ENCODE measurements at regions not wholly inside any gene's neighbourhood (a gene's known extent, or its start where the extent isn't known, plus 50 kb on each side); places are given as distances from the start of the nearest gene placed in this dataset.

GRCh38 chr16:52787709-52788108, 240.8 kb upstream of the TOX3 start:
- intact Hi-C loops (cut with micrococcal nuclease) = no loop called here
- no peak overlapping the region for H3K4me2 ChIP-seq (ENCODE audit: low read length)
- ChIA-PET CTCF (no interaction called here), POLR2A (ENCODE audit: unreplicated experiment) (no interaction called here)
- H3K9ac ChIP-seq (ENCODE audit: low read length) = no peak overlapping the region
- no peaks in the 10 kb centered on the region for H3K27me3 ChIP-seq (ENCODE audit: low read length)
- H2AFZ ChIP-seq (ENCODE audit: low read length) = no peak overlapping the region
- BruUV-seq (replicated peaks) = no TSS peak
- no peaks in the 10 kb centered on the region for H3K36me3 ChIP-seq (ENCODE audit: low read depth, low read length)
- H3K79me2 ChIP-seq (ENCODE audit: low read length) = no peaks in the 10 kb centered on the region
- H3K9me3 ChIP-seq (ENCODE audit: low read length) = no peaks in the 10 kb centered on the region
- H3K4me1 ChIP-seq (ENCODE audit: insufficient read depth, low read length) = no peaks in the 10 kb centered on the region
- ATAC-seq = no peak
- H3K9me2 ChIP-seq (replicated peaks; ENCODE audit: low read length) = no peaks in the 10 kb centered on the region
- TF ChIP-seq EZH2 (IDR thresholded peaks at IDR 0.05; ENCODE audit: low read length, unreplicated experiment) (no peak), EZH2phosphoT487 (IDR thresholded peaks at IDR 0.05; ENCODE audit: borderline replicate concordance, low read length) (no peak)
- TF ChIP-seq, protein P1, sequence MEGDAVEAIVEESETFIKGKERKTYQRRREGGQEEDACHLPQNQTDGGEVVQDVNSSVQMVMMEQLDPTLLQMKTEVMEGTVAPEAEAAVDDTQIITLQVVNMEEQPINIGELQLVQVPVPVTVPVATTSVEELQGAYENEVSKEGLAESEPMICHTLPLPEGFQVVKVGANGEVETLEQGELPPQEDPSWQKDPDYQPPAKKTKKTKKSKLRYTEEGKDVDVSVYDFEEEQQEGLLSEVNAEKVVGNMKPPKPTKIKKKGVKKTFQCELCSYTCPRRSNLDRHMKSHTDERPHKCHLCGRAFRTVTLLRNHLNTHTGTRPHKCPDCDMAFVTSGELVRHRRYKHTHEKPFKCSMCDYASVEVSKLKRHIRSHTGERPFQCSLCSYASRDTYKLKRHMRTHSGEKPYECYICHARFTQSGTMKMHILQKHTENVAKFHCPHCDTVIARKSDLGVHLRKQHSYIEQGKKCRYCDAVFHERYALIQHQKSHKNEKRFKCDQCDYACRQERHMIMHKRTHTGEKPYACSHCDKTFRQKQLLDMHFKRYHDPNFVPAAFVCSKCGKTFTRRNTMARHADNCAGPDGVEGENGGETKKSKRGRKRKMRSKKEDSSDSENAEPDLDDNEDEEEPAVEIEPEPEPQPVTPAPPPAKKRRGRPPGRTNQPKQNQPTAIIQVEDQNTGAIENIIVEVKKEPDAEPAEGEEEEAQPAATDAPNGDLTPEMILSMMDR (conservative IDR thresholded peaks at IDR 0.05; ENCODE audit: low read depth, low read length) = no peak
- no peak overlapping the region for H3K4me3 ChIP-seq (ENCODE audit: low read length)
- H3F3A ChIP-seq (ENCODE audit: low read length, unreplicated experiment) = no peaks in the 10 kb centered on the region
- DNase-seq = no peak
- H3K27ac ChIP-seq (ENCODE audit: low read length) = no peak overlapping the region
- H4K20me1 ChIP-seq (ENCODE audit: low read length) = no peaks in the 10 kb centered on the region

- CTCF ChIA-PET = no interaction called here
- no TSS peak for BruUV-seq (replicated peaks)
- no peaks in the 10 kb centered on the region for H3K9me3 ChIP-seq (ENCODE audit: low read length)
- H3K27me3 ChIP-seq (ENCODE audit: low read length) = no peaks in the 10 kb centered on the region
- H3K9me2 ChIP-seq (replicated peaks; ENCODE audit: low read length) = no peaks in the 10 kb centered on the region
- no peak overlapping the region for H3K9ac ChIP-seq (ENCODE audit: low read length)
- H3K27ac ChIP-seq (ENCODE audit: low read length) = no peak overlapping the region
- no peaks in the 10 kb centered on the region for H3K79me2 ChIP-seq (ENCODE audit: low read length)
- no peak overlapping the region for H3K4me2 ChIP-seq (ENCODE audit: low read length)
- POLR2A ChIA-PET (ENCODE audit: unreplicated experiment) = no interaction called here
- DNase-seq = no peak
- ATAC-seq = no peak
- no peaks in the 10 kb centered on the region for H3K4me1 ChIP-seq (ENCODE audit: insufficient read depth, low read length)
- no peaks in the 10 kb centered on the region for H3K36me3 ChIP-seq (ENCODE audit: low read depth, low read length)
- TF ChIP-seq, protein P1 (conservative IDR thresholded peaks at IDR 0.05; ENCODE audit: low read depth, low read length) = no peak
- no peak for TF ChIP-seq EZH2 (IDR thresholded peaks at IDR 0.05; ENCODE audit: low read length, unreplicated experiment)
- TF ChIP-seq EZH2phosphoT487 (IDR thresholded peaks at IDR 0.05; ENCODE audit: borderline replicate concordance, low read length) = no peak
- no peaks in the 10 kb centered on the region for H3F3A ChIP-seq (ENCODE audit: low read length, unreplicated experiment)
- H2AFZ ChIP-seq (ENCODE audit: low read length) = no peak overlapping the region
- intact Hi-C loops (cut with micrococcal nuclease) = no loop called here
- no peak overlapping the region for H3K4me3 ChIP-seq (ENCODE audit: low read length)
- no peaks in the 10 kb centered on the region for H4K20me1 ChIP-seq (ENCODE audit: low read length)
Observed at GRCh38 chr16:52786091-52786490, 239.1 kb upstream of the TOX3 start.

DNA sequence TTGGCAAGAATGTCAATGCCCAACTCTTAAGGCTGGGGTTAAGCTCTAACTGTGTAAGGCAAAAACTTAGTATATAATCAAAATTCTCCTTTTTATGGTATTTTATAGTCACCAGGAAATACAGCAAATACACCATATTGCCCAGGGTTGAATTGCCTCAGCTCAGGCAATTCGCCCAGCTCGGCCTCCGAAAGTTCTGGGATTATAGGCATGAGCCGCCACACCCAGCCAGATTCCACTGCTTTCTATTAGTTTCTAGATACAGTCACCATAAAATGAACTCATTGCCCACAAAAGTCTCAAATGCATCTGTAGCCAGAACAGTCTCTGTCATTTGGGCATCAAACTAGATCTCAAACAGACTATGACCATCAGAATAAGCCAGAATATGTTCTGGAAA, 238.7 kb upstream of the TOX3 start:
- intact Hi-C loops (cut with micrococcal nuclease) = no loop called here
- no peaks in the 10 kb centered on the region for H3K79me2 ChIP-seq (ENCODE audit: low read length)
- DNase-seq (no peak), ATAC-seq (no peak)
- H2AFZ ChIP-seq (ENCODE audit: low read length) = no peak overlapping the region
- no TSS peak for BruUV-seq (replicated peaks)
- no peaks in the 10 kb centered on the region for H3K36me3 ChIP-seq (ENCODE audit: low read depth, low read length)
- H3F3A ChIP-seq (ENCODE audit: low read length, unreplicated experiment) = no peaks in the 10 kb centered on the region
- H3K4me3 ChIP-seq (ENCODE audit: low read length) = no peak overlapping the region
- no peaks in the 10 kb centered on the region for H3K27me3 ChIP-seq (ENCODE audit: low read length)
- no peak overlapping the region for H3K4me2 ChIP-seq (ENCODE audit: low read length)
- H3K27ac ChIP-seq (ENCODE audit: low read length) = no peak overlapping the region
- TF ChIP-seq EZH2phosphoT487 (IDR thresholded peaks at IDR 0.05; ENCODE audit: borderline replicate concordance, low read length) (no peak), EZH2 (IDR thresholded peaks at IDR 0.05; ENCODE audit: low read length, unreplicated experiment) (no peak)
- TF ChIP-seq, protein P1 (conservative IDR thresholded peaks at IDR 0.05; ENCODE audit: low read depth, low read length) = no peak
- POLR2A ChIA-PET (ENCODE audit: unreplicated experiment) = no interaction called here
- no peaks in the 10 kb centered on the region for H3K9me3 ChIP-seq (ENCODE audit: low read length)
- H3K4me1 ChIP-seq (ENCODE audit: insufficient read depth, low read length) = no peaks in the 10 kb centered on the region
- H4K20me1 ChIP-seq (ENCODE audit: low read length) = no peaks in the 10 kb centered on the region
- CTCF ChIA-PET = no interaction called here
- no peaks in the 10 kb centered on the region for H3K9me2 ChIP-seq (replicated peaks; ENCODE audit: low read length)
- no peak overlapping the region for H3K9ac ChIP-seq (ENCODE audit: low read length)

Data from PC-3 (cell line).